ENCODE measurements at regions not wholly inside any gene's neighbourhood (a gene's known extent, or its start where the extent isn't known, plus 50 kb on each side); places are given as distances from the start of the nearest gene placed in this dataset.

DNA sequence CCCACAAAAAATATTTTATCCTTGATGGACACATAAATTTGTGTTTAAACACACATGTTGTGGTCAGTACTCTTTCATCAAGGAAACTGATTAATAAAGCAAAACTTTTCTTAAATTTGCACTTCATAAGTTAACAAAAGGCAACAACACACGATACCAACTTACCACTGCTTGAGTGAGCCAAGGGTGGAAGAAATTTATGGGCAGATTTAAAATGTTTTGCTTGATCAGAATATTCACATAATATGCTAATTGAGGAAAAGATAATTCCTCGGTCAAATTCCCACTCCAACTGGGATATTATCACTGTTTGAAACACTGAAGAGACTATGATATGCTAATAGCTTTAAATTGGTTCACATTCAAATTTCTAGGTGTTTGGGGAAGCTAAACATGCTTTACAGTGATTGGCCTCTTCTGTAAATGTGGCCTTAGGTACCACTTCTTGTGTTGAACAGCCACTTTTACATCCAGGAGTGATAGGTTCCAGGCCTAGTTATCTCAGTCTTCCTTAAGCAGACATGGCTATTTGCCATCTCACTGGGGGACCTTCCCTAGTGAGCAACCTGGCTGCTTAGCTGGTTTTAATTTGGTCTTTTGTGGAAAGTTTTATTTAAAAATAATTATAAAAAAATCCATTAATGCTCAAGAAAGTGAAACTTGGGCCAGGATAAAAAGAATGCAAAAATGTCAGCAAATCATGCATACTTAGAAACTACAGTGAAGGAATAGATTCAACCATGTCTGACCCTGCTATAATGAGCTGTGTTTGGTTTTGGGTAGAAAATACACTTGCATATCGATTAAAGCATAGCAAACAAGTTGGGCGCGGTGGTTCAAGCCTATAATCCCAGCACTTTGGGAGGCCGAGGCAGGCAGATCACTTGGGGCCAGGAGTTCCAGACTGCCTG is 221.2 kb upstream of the MAP3K7 start:
- no peak for DNase-seq
- ATAC-seq (ENCODE audit: low FRiP score in 2 of 2) = no peak
- no peak for TF ChIP-seq POLR2A (IDR thresholded peaks at IDR 0.05)
- TF ChIP-seq POLR2AphosphoS5 (IDR thresholded peaks at IDR 0.05) = no peak
- TF ChIP-seq EP300 (IDR thresholded peaks at IDR 0.05) = no peak
- TF ChIP-seq, protein P1, sequence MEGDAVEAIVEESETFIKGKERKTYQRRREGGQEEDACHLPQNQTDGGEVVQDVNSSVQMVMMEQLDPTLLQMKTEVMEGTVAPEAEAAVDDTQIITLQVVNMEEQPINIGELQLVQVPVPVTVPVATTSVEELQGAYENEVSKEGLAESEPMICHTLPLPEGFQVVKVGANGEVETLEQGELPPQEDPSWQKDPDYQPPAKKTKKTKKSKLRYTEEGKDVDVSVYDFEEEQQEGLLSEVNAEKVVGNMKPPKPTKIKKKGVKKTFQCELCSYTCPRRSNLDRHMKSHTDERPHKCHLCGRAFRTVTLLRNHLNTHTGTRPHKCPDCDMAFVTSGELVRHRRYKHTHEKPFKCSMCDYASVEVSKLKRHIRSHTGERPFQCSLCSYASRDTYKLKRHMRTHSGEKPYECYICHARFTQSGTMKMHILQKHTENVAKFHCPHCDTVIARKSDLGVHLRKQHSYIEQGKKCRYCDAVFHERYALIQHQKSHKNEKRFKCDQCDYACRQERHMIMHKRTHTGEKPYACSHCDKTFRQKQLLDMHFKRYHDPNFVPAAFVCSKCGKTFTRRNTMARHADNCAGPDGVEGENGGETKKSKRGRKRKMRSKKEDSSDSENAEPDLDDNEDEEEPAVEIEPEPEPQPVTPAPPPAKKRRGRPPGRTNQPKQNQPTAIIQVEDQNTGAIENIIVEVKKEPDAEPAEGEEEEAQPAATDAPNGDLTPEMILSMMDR (IDR thresholded peaks at IDR 0.05) = no peak
- H3K27ac ChIP-seq = no peak overlapping the region
- no peaks in the 10 kb centered on the region for H3K4me1 ChIP-seq
- 80 to 95% methylated on average over 6 of the region's 6 CpGs for whole genome bisulfite sequencing, 2 donors
- H3K27me3 ChIP-seq = no peaks in the 10 kb centered on the region
- no peaks in the 10 kb centered on the region for H3K36me3 ChIP-seq
- no peaks in the 10 kb centered on the region for H3K9me3 ChIP-seq
- H3K4me3 ChIP-seq = no peak overlapping the region

GRCh38 chr6:90805619-90806155 is 218.8 kb upstream of the MAP3K7 start:
- ATAC-seq (ENCODE audit: low FRiP score in 2 of 2) = no peak
- 65 to 68% methylated on average over 1 of the region's 1 CpG for WGBS, 2 donors
- no peak overlapping the region for H3K4me3 ChIP-seq
- no peak overlapping the region for H3K27ac ChIP-seq
- H3K9me3 ChIP-seq = no peaks in the 10 kb centered on the region
- DNase-seq = no peak
- no peaks in the 10 kb centered on the region for H3K36me3 ChIP-seq
- H3K4me1 ChIP-seq = no peaks in the 10 kb centered on the region
- TF ChIP-seq, protein P1 (IDR thresholded peaks at IDR 0.05) = no peak
- TF ChIP-seq POLR2A (IDR thresholded peaks at IDR 0.05) (no peak), POLR2AphosphoS5 (IDR thresholded peaks at IDR 0.05) (no peak), EP300 (IDR thresholded peaks at IDR 0.05) (no peak)
- no peaks in the 10 kb centered on the region for H3K27me3 ChIP-seq

DNA sequence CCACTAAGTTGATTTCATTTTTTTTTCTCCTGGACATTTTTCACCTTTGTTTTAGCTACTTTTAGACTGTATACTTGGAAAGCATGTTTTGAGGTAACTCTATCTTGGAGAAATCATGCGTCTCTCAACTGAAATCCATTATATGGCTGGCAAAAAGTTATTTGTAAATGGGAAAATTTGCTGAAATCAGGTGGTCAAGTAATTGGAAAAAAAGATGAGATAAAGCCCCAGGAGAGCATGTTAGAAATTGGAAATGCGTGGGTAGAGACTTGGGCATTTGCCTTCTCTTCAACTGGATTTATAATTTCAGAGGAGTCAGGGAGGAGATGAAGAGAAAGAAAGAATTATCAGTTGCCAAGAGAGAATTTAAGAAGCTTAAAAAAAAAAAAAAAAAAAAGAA is 217.1 kb upstream of the MAP3K7 start:
- 83 to 90% methylated on average over 2 of the region's 2 CpGs for WGBS, 2 donors
- H3K9me3 ChIP-seq = no peaks in the 10 kb centered on the region
- no peak for DNase-seq
- ATAC-seq (ENCODE audit: low FRiP score in 2 of 2) = no peak
- H3K4me3 ChIP-seq = no peak overlapping the region
- TF ChIP-seq POLR2AphosphoS5 (IDR thresholded peaks at IDR 0.05) (no peak), EP300 (IDR thresholded peaks at IDR 0.05) (no peak), POLR2A (IDR thresholded peaks at IDR 0.05) (no peak)
- TF ChIP-seq, protein P1 (IDR thresholded peaks at IDR 0.05) = no peak
- H3K27me3 ChIP-seq = no peaks in the 10 kb centered on the region
- H3K4me1 ChIP-seq = no peaks in the 10 kb centered on the region
- H3K27ac ChIP-seq = no peak overlapping the region
- no peaks in the 10 kb centered on the region for H3K36me3 ChIP-seq

DNA sequence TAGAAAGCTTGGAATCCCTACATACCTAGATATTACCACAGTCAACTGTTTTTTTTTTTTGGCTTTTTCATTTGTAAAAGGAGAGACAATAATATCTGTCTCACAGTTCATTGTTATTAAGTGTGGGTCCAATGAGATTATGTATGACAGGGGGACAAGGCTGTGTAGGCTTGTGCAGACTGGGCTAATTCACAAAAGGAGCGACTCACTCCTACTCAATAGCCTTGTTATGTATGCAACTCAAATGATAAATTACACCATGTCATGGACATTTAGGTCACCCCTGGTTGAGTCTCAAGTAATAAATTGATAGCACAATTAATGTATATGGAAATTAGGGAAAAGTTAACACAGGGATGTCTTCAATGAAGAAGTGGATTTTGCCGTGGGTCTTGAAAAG is 208.2 kb upstream of the MAP3K7 start:
- Histone ChIP-seq H3K4me3 (no peak overlapping the region), H3K9me3 (no peaks in the 10 kb centered on the region), H3K27ac (no peak overlapping the region), H3K4me1 (no peaks in the 10 kb centered on the region), H3K27me3 (no peaks in the 10 kb centered on the region), H3K36me3 (no peaks in the 10 kb centered on the region)
- 97 to 98% methylated on average over 2 of the region's 2 CpGs for WGBS, 2 donors
- no peak for TF ChIP-seq POLR2A (IDR thresholded peaks at IDR 0.05)
- TF ChIP-seq, protein P1 (IDR thresholded peaks at IDR 0.05) = no peak
- TF ChIP-seq POLR2AphosphoS5 (IDR thresholded peaks at IDR 0.05) = no peak
- TF ChIP-seq EP300 (IDR thresholded peaks at IDR 0.05) = no peak
- DNase-seq (no peak), ATAC-seq (ENCODE audit: low FRiP score in 2 of 2) (no peak)

Data from upper lobe of left lung (tissue), 6 donors.